Activated naive CD4-positive, alpha-beta T cell treated with anti-CD3 and anti-CD28 coated beads, Interleukin-2, amount 50 U/mL, for 24 hours (primary cell): ENCODE measurements at regions not wholly inside any gene's neighbourhood (a gene's known extent, or its start where the extent isn't known, plus 50 kb on each side); places are given as distances from the start of the nearest gene placed in this dataset.

Source experiments
- H3K27ac Mint-ChIP-seq: one replicate; pipeline ENCODE4 v1.8.0; 2021; ENCODE audit warnings: mild to moderate bottlenecking, mixed read lengths
- H3K27me3 Mint-ChIP-seq: one replicate; pipeline ENCODE4 v1.8.0; 2021; ENCODE audit warnings: mixed read lengths
- H3K36me3 Mint-ChIP-seq: one replicate; pipeline ENCODE4 v1.8.0; 2021; ENCODE audit warnings: mixed read lengths
- H3K4me1 Mint-ChIP-seq: one replicate; pipeline ENCODE4 v1.8.0; 2021; ENCODE audit warnings: mixed read lengths
- H3K4me3 Mint-ChIP-seq: one replicate; pipeline ENCODE4 v1.8.0; 2021; ENCODE audit warnings: mild to moderate bottlenecking, mixed read lengths
- H3K9me3 Mint-ChIP-seq: one replicate; pipeline ENCODE4 v1.8.0; 2021; ENCODE audit warnings: mixed read lengths

DNA sequence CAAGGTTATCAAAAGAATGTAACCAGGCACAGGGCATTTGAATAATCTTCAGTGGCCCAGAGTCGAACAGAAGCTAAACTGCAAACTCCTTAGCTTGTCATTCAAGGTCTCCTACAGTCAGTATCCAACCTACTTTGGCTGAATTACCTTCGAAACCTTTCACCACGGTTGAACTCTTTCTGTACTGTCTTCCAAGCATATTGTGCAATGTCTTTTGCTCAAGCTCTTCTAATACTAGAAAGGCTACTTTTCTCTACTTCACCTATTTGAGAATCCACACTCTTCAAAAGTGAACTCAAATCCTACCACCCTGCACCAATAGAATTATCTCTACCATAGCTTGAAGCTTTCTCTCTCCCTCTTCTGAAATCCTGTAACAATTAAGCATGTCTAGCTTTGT is 142.9 kb downstream of the NR4A2 start:
- Mint-ChIP-seq H3K9me3 (no peaks in the 10 kb centered on the region), H3K27me3 (no peaks in the 10 kb centered on the region), H3K36me3 (no peaks in the 10 kb centered on the region), H3K4me1 (peaks cover 10% of the 10 kb centered on the region), H3K4me3 (no peak overlapping the region), H3K27ac (no peak overlapping the region)

DNA sequence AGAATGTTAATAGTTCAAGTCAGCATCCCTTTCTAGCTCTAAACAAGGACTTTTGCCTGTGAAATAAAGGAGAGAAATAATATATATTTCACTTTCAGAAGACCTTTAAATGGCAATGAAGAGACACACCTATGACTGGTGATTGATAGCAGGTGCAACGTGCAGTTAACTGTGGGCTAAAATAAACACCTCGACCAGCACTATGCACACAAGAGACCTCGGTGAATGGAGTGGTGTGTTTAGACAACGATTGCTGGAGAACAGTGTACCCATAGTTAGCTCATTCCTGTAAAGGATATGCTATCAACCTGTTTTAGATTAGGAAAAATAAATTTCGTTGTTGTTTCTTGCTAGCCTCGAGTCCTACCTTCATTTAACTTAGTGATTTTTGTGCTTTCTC is 143.4 kb downstream of the NR4A2 start:
- no peak overlapping the region for H3K4me3 Mint-ChIP-seq
- H3K27me3 Mint-ChIP-seq, result peaks cover under 1% of the 10 kb centered on the region
- H3K9me3 Mint-ChIP-seq, result no peaks in the 10 kb centered on the region
- no peak overlapping the region for H3K27ac Mint-ChIP-seq
- peaks cover 10% of the 10 kb centered on the region for H3K4me1 Mint-ChIP-seq
- no peaks in the 10 kb centered on the region for H3K36me3 Mint-ChIP-seq

DNA sequence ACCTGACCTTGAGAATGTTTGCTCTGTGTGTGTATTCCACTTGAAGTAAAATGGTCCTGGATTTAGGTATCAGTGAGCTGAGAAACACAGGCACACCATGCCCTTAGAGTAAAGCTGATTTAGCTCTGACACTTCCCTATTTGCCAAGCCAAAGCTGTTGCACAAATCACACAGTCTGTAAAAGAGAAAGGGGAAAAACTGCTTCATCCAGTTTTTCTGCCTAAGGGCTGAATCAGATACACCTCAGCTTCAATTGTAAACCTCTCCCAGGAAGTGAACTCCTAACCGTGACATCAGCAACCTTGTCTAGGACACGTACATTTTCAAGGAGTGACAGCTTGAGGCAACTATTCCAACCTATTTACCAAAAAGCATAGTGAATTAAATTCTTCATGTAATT is 150.4 kb downstream of the NR4A2 start:
- Mint-ChIP-seq H3K36me3 (no peaks in the 10 kb centered on the region), H3K27me3 (peaks cover 10% of the 10 kb centered on the region), H3K4me1 (no peaks in the 10 kb centered on the region), H3K27ac (no peak overlapping the region), H3K9me3 (no peaks in the 10 kb centered on the region), H3K4me3 (no peak overlapping the region)

DNA sequence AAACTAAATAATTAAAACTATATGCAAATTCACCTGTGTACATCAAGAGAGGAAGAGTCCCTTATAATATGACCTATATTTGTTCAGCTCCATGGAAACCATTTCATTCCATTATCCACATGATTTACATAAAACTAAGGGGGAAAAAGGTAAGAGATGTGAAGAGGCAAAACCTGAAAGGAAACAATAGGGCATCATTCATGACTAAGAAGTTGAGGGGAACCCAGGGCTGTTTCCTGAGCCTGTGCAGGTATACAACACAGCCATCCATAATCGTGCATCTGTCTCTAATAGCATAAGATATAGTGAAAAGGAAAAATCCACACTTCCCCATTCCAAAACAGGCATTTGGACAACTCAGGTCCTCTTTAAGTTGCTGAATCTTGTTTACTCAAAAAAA is 151.3 kb downstream of the NR4A2 start:
- no peaks in the 10 kb centered on the region for H3K4me1 Mint-ChIP-seq
- no peaks in the 10 kb centered on the region for H3K36me3 Mint-ChIP-seq
- H3K27ac Mint-ChIP-seq, result no peak overlapping the region
- H3K4me3 Mint-ChIP-seq, result no peak overlapping the region
- peaks cover 10% of the 10 kb centered on the region for H3K27me3 Mint-ChIP-seq
- H3K9me3 Mint-ChIP-seq, result no peaks in the 10 kb centered on the region

DNA sequence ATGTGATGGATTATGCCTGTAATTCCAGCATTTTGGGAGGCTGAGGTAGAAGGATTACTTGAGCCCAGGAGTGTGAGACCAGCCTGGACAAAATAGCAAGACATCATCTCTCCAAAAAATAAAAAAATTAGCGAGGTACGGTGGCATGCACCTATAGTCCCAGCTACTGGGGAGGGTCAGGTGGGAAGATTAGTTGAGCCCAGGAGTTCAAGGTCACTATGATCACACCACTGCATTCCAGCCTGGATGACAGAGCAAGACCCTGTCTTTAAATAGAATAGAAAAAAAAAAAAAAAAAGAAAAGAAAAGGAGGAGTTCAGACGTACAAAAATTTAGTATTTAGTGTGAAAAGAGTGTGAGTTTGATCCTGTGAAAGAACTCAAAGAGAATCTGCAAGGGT is 154.9 kb downstream of the NR4A2 start:
- no peaks in the 10 kb centered on the region for H3K4me1 Mint-ChIP-seq
- peaks cover 4% of the 10 kb centered on the region for H3K27me3 Mint-ChIP-seq
- no peak overlapping the region for H3K27ac Mint-ChIP-seq
- H3K9me3 Mint-ChIP-seq, result no peaks in the 10 kb centered on the region
- no peaks in the 10 kb centered on the region for H3K36me3 Mint-ChIP-seq
- H3K4me3 Mint-ChIP-seq, result no peak overlapping the region

DNA sequence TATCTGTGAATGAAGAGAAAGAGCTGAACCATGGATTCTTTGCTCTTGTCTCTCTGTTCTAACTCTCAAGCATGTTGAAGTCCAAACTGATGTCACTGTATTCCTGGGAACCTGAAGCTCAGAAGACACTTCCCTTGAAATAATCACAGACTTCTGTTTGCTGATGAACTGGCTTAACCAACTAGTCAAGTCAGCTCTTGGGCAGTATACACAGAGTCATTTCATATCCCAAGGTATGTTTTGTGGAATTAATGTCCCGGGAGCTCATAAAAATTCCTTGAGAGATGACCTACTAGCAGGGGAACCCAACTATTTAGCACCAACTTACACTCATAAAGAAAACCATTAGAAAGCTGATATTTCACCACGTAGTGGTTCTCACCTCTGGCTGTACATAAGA is 156.6 kb downstream of the NR4A2 start:
- Mint-ChIP-seq H3K27ac (no peak overlapping the region), H3K4me3 (no peak overlapping the region), H3K27me3 (peaks cover 9% of the 10 kb centered on the region), H3K9me3 (peaks cover 4% of the 10 kb centered on the region), H3K4me1 (no peaks in the 10 kb centered on the region), H3K36me3 (no peaks in the 10 kb centered on the region)

DNA sequence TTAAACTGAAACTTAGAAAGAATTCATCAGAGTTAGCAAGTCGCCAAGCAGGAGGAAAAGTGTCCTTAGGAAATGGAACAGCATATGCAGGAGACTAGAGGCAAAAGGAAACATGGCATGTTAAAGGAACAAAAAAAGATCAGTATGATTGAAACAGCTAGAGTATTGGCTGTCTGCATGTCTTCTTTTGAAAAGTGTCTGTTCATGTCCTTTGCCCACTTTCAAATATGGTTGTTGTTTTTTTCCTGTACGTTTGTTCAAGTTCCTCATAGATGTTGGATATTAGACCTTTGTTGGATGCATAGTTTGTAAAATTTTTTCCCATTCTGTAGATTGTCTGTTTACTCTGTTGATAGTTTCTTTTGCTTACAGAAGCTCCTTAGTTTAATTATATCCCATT is 161.6 kb downstream of the NR4A2 start:
- Mint-ChIP-seq H3K9me3 (peaks cover 4% of the 10 kb centered on the region), H3K27ac (no peak overlapping the region), H3K36me3 (no peaks in the 10 kb centered on the region), H3K27me3 (peaks cover 12% of the 10 kb centered on the region), H3K4me3 (no peak overlapping the region), H3K4me1 (no peaks in the 10 kb centered on the region)

DNA sequence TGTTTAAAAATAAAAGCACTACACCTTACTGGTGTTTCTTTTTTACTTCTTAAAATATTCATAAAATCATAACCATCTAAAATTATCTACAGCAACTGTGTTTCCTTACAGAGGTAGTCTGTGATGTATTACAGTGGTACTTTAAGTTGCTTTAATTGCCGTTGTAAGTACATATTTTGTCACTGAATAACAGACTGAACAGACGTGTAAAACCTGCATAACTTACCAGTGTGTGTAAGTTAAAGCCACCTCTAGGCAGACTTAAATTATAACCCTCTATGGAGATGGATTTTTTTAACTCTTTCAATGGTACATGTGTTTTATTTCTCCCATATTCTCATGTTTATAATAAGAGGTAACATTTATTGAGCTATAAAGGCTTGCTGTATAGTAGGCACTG is 166.8 kb downstream of the NR4A2 start:
- Mint-ChIP-seq H3K4me1 (no peaks in the 10 kb centered on the region), H3K27ac (no peak overlapping the region), H3K9me3 (no peaks in the 10 kb centered on the region), H3K27me3 (peaks cover 5% of the 10 kb centered on the region), H3K36me3 (no peaks in the 10 kb centered on the region), H3K4me3 (no peak overlapping the region)

DNA sequence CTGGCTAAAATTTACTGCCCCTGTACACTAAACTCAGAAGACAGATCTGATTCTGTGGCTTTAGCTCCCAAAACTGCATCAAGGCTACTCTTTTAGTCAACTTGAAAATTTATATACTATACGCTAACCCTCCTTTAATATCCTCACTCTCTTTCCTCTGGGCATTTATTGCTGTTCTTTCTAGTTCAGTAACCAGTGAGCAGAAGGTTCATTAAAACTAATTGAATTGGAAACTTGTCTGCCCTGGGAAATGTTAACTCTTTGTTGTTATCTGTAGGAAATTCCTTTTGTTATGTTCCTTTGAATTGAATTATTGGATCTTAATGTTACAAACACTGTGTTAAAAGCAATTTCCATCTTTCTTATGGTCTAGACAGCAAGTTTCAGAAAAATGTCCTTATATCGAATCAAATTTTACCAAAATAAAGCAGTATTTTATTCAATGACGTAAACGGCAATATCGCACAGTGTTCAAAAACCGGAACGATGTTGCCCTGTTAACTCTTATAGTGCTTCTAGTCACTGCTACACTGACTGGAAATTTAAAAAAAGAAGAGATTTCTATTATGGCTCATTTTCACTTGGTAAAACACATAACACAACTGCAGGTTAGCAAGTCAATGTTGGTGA is 168.3 kb downstream of the NR4A2 start:
- Mint-ChIP-seq H3K27me3 (peaks cover 4% of the 10 kb centered on the region), H3K27ac (no peak overlapping the region), H3K36me3 (no peaks in the 10 kb centered on the region), H3K4me1 (no peaks in the 10 kb centered on the region), H3K4me3 (no peak overlapping the region), H3K9me3 (no peaks in the 10 kb centered on the region)

DNA sequence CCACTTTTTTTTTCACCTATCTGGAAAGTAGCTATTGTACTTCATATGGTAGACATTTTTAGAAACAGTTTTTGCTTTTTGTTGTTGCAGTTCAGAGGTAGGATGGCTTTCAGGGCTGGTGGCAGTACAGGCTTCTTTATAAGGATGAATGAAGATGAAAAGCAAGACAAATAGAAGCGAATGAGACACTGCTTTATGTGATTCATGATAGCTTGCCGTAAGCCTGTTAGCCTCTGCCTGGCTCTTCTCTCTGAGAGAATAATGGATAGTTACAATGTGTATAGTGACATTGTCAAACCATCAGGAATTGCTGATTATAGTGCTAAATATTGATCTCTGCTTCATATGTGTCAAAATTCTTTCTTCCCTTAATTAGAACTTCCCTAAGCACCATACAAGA is 173.7 kb downstream of the NR4A2 start:
- Mint-ChIP-seq H3K4me1 (no peaks in the 10 kb centered on the region), H3K27ac (no peak overlapping the region), H3K4me3 (no peak overlapping the region), H3K27me3 (peaks cover 1% of the 10 kb centered on the region), H3K36me3 (no peaks in the 10 kb centered on the region), H3K9me3 (no peaks in the 10 kb centered on the region)

DNA sequence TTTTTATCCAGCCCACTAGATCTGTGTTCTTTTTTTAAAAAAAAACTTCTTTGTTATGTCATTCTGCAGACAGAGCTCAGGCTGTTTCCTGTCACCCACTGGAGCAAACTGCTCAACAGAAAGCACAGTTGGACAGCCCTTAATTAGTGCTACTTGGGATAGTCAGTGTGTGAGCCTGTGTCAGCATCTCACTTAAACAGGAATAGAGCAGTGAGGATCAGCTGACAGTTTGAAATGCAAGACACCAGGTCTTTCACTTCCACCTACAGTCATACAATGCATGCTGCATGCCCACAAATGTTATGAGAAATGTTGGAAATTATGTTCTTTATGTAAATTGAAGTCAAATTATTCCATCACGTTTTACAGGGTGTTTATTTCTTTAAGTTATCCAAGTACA is 174.9 kb downstream of the NR4A2 start:
- Mint-ChIP-seq H3K36me3 (no peaks in the 10 kb centered on the region), H3K9me3 (no peaks in the 10 kb centered on the region), H3K27ac (no peak overlapping the region), H3K27me3 (peaks cover 1% of the 10 kb centered on the region), H3K4me3 (no peak overlapping the region), H3K4me1 (no peaks in the 10 kb centered on the region)

DNA sequence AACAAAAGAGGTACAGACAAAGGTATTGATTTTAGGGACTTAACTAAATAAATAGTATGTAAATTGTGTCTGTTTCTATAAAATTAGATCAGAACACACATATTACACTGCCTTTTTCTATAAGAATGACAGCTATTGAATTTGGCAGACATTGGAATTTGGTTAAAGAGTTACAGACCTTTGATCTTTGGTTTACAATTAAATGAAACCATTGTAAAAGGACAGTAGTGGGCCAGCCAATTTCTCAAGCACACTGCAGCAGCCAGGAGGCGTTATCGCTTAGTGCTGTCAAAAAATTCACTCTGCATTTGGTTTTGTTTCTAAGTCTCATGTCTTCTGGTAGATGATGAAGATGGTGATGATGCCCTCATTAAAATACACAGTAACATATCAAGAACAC is 175.9 kb downstream of the NR4A2 start:
- H3K4me3 Mint-ChIP-seq, result no peak overlapping the region
- H3K27me3 Mint-ChIP-seq, result peaks cover 1% of the 10 kb centered on the region
- H3K27ac Mint-ChIP-seq, result no peak overlapping the region
- H3K36me3 Mint-ChIP-seq, result no peaks in the 10 kb centered on the region
- no peaks in the 10 kb centered on the region for H3K9me3 Mint-ChIP-seq
- no peaks in the 10 kb centered on the region for H3K4me1 Mint-ChIP-seq

DNA sequence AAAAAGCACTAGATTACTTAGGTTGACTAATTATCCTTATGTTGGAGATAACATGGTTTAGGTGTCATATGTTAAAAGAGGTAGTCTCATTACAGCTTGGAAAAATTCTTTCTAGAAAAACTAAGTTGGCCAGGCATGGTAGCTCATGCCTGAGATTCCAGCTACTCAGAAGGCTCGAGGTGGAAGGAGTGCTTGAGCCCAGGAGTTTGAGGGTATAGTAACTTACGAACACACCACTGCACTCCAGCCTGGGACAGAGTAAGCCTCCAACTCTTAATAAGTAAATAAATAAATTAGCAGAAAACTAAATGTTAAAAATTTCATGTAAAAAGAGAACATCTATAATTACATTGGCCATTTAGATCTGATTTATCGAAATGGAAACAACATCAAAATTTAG is 177.2 kb downstream of the NR4A2 start:
- peaks cover 3% of the 10 kb centered on the region for H3K27me3 Mint-ChIP-seq
- no peak overlapping the region for H3K27ac Mint-ChIP-seq
- no peaks in the 10 kb centered on the region for H3K9me3 Mint-ChIP-seq
- no peaks in the 10 kb centered on the region for H3K36me3 Mint-ChIP-seq
- no peaks in the 10 kb centered on the region for H3K4me1 Mint-ChIP-seq
- no peak overlapping the region for H3K4me3 Mint-ChIP-seq

DNA sequence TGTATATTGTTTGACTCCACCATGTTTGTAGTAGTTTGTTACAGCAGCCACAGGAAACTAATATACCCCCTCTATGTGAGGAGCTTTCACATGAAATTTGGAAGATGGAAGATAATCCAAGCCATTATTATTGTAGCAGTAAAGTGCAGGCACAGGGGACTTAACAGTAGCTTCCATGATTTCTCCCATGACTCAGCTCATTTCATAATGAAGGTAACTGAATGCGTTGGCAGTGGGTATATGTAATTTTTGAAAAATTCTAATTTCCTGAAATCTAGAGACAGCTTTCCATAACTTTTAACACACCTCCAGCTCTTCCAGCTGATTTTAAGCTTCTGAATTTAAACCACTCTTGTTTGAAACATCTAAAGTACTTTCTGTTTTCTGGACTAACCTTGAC is 181.2 kb downstream of the NR4A2 start:
- Mint-ChIP-seq H3K9me3 (no peaks in the 10 kb centered on the region), H3K27ac (no peak overlapping the region), H3K4me3 (no peak overlapping the region), H3K27me3 (peaks cover 4% of the 10 kb centered on the region), H3K36me3 (no peaks in the 10 kb centered on the region), H3K4me1 (no peaks in the 10 kb centered on the region)

DNA sequence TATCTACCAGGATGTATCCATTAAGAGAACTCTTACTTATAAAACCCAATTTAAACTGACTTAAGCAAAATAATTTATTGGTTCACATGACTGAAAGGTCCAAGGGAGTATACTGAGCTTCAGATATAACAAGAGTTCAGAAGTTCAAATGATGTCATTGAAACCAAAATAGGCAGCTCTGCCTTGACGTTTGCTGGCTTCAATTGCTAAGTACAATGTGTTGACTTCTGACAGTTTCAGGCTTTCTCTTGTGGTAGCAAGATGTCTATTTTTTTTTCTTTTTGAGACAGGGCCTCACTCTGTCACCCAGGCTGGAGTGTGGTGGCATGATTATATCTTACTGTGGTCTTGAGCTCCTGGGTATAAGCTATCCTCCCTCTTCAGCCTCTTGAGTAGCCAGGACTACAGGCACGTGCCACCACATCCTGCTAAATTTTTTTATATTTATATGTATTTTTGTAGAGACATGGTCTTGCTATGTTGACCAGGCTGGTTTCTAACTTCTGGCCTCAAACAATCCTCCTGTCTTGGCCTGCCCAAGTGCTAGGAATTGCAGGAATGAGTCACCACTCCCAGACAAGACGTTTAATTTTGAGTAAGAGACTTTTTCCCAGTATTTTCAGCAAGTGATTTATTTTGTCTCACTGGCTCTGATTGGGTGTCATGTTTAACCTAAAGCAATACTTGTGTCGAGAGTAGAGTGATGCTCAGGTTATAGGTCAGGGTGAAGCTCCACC is 184.8 kb downstream of the NR4A2 start:
- Mint-ChIP-seq H3K27ac (no peak overlapping the region), H3K36me3 (no peaks in the 10 kb centered on the region), H3K4me3 (no peak overlapping the region), H3K27me3 (peaks cover 3% of the 10 kb centered on the region), H3K4me1 (no peaks in the 10 kb centered on the region), H3K9me3 (no peaks in the 10 kb centered on the region)

DNA sequence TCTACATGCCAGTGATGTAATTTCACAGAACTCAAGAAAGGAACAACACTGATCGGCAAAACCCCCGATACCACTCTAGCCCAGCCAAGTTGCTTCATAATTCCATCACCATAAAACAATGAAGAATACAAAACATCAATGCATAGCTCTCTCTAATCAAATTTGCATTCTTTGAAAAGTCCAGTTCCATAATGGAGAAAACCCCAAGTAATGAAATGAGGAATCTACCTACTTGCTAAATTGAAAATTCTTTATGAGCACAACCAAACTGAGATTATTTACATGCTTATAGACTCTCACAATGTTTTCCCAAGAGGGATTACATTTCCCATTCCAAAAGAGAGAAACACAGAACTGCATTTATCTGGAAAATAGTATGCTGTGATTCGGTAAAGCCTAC is 186.5 kb downstream of the NR4A2 start:
- Mint-ChIP-seq H3K36me3 (no peaks in the 10 kb centered on the region), H3K4me3 (no peak overlapping the region), H3K9me3 (no peaks in the 10 kb centered on the region), H3K4me1 (no peaks in the 10 kb centered on the region), H3K27ac (no peak overlapping the region), H3K27me3 (peaks cover 3% of the 10 kb centered on the region)

DNA sequence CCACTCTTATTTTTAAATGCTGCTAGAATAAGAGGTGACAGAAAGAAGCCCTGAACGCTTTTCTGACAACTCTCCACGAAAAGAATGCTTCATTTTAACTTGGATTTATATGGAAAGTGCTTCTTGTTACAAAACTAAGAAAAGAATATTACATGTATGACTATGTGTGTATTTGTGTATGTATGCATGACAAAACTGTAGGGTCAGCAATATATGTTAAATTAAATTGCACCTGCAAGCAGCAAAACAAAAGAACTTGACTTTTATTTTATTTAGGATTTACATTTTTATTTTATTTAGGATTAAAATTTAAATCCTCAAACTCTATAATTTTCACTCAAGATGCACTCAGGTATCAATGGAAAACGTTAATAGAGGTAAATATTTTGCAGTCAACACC is 187.1 kb downstream of the NR4A2 start:
- Mint-ChIP-seq H3K27ac (no peak overlapping the region), H3K4me3 (no peak overlapping the region), H3K27me3 (peaks cover 2% of the 10 kb centered on the region), H3K9me3 (no peaks in the 10 kb centered on the region), H3K4me1 (no peaks in the 10 kb centered on the region), H3K36me3 (no peaks in the 10 kb centered on the region)
